GM21526 (cell line): ENCODE measurements at regions not wholly inside any gene's neighbourhood (a gene's known extent, or its start where the extent isn't known, plus 50 kb on each side); places are given as distances from the start of the nearest gene placed in this dataset.
"Not testable (repeated sequence)": the region's sequence is repeated elsewhere in the genome, so short reads cannot be mapped to it uniquely, and the experiment has no call there.

Experiments
- ATAC-seq: cut with Tn5 transposase; IDR thresholded peaks from one replicate; pipeline ENCODE4 v1.9.1; 2021; ENCODE audit warnings: moderate library complexity; ENCODE audit not compliant: unreplicated experiment, low FRiP score

GRCh38 chr3:144948711-144949110, 977.1 kb downstream of the DIPK2A start:
- ATAC-seq, result no peak

GRCh38 chr3:144953959-144954358, 982.3 kb downstream of the DIPK2A start:
- ATAC-seq, result no peak

- ATAC-seq, result no peak
Measured at GRCh38 chr3:144957398-144958101, 985.9 kb downstream of the DIPK2A start.

- ATAC-seq, result no peak
Measured at GRCh38 chr3:144963810-144964209, 992.2 kb downstream of the DIPK2A start.

- no peak for ATAC-seq
Measured at GRCh38 chr3:144966560-144966959, 994.9 kb downstream of the DIPK2A start.

- ATAC-seq, result no peak
Measured at GRCh38 chr3:144968750-144969350, 997.2 kb downstream of the DIPK2A start.

- ATAC-seq, result not testable (repeated sequence)
Measured at GRCh38 chr3:144984481-144984880, 1012.9 kb downstream of the DIPK2A start.

GRCh38 chr3:144989807-144990206, 1018.2 kb downstream of the DIPK2A start:
- no peak for ATAC-seq

- no peak for ATAC-seq
Measured at GRCh38 chr3:144995856-144996255, 1024.2 kb downstream of the DIPK2A start.

GRCh38 chr3:145005427-145005826, 1033.8 kb downstream of the DIPK2A start:
- ATAC-seq, result no peak

GRCh38 chr3:145006271-145006670, 1034.6 kb downstream of the DIPK2A start:
- no peak for ATAC-seq

GRCh38 chr3:145013931-145014330, 1042.3 kb downstream of the DIPK2A start:
- ATAC-seq, result no peak

GRCh38 chr3:145015253-145015652, 1043.6 kb downstream of the DIPK2A start:
- ATAC-seq, result no peak

- no peak for ATAC-seq
Measured at GRCh38 chr3:145017959-145018358, 1046.3 kb downstream of the DIPK2A start.

GRCh38 chr3:145022447-145022846, 1050.8 kb downstream of the DIPK2A start:
- no peak for ATAC-seq

GRCh38 chr3:145024700-145025099, 1053.1 kb downstream of the DIPK2A start:
- ATAC-seq, result no peak

GRCh38 chr3:145027186-145027585, 1055.6 kb downstream of the DIPK2A start:
- not testable (repeated sequence) for ATAC-seq

- no peak for ATAC-seq
Measured at GRCh38 chr3:145032791-145033190, 1061.2 kb downstream of the DIPK2A start.

GRCh38 chr3:145035682-145036081, 1064.1 kb downstream of the DIPK2A start:
- ATAC-seq, result no peak

- ATAC-seq, result not testable (repeated sequence)
Measured at GRCh38 chr3:145054055-145054454, 1082.4 kb downstream of the DIPK2A start.

GRCh38 chr3:145055375-145056076, 1083.9 kb downstream of the DIPK2A start:
- ATAC-seq, result no peak

GRCh38 chr3:145058483-145058882, 1086.9 kb downstream of the DIPK2A start:
- ATAC-seq, result no peak
